Lower leg skin (tissue), 3 donors: ENCODE measurements at regions not wholly inside any gene's neighbourhood (a gene's known extent, or its start where the extent isn't known, plus 50 kb on each side); places are given as distances from the start of the nearest gene placed in this dataset.

Experiments
- POLR2A ChIP-seq, 2 donors: fragments of 450-650 bp; IDR thresholded peaks; one replicate each; pipeline ENCODE4 v1.6.1; 2016 to 2017; ENCODE audit warnings: antibody characterized with exemption in 2 of 2, mild to moderate bottlenecking in 1 of 2, moderate library complexity in 1 of 2
- TF ChIP-seq, protein P1 (sequence below), 3 donors: fragments of 450-650 bp; IDR thresholded peaks; one replicate each; pipeline ENCODE4 v1.5.1; 2016; ENCODE audit warnings: antibody characterized with exemption in 3 of 3, mild to moderate bottlenecking in 3 of 3, moderate library complexity in 2 of 3

DNA sequence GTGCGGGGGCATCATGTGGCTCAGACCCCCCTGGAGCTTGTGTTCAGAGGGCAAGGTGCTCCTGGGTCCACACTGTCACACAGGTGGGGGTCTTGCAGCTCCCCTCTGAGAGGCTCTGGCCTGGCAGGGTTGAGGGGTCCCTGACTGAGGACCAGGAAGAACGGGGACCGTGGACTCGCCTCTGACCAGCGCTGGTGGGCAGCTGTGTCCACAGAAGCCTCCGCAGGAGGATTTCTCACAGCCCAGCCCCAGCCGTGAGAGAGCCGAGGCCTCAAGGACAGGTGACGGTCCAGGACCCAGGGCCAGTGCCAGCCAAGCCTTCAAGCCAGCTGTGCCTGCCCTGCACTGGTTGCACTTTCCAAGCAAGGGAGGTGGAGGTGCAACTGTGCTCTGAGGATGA, 63.5 kb upstream of the TTC34 start:
- TF ChIP-seq, protein P1, sequence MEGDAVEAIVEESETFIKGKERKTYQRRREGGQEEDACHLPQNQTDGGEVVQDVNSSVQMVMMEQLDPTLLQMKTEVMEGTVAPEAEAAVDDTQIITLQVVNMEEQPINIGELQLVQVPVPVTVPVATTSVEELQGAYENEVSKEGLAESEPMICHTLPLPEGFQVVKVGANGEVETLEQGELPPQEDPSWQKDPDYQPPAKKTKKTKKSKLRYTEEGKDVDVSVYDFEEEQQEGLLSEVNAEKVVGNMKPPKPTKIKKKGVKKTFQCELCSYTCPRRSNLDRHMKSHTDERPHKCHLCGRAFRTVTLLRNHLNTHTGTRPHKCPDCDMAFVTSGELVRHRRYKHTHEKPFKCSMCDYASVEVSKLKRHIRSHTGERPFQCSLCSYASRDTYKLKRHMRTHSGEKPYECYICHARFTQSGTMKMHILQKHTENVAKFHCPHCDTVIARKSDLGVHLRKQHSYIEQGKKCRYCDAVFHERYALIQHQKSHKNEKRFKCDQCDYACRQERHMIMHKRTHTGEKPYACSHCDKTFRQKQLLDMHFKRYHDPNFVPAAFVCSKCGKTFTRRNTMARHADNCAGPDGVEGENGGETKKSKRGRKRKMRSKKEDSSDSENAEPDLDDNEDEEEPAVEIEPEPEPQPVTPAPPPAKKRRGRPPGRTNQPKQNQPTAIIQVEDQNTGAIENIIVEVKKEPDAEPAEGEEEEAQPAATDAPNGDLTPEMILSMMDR (IDR thresholded peaks at IDR 0.05) = no peak
- TF ChIP-seq POLR2A (IDR thresholded peaks at IDR 0.05) = no peak
